ENCODE measurements at regions not wholly inside any gene's neighbourhood (a gene's known extent, or its start where the extent isn't known, plus 50 kb on each side); places are given as distances from the start of the nearest gene placed in this dataset.

GRCh38 chr21:26412885-26413284 is 160.2 kb downstream of the CYYR1 start:
- DNase-seq (no peak), ATAC-seq (replicated peaks) (no peak)
- Mint-ChIP-seq H3K4me1 (no peaks in the 10 kb centered on the region), H3K4me3 (no peak overlapping the region), H3K27me3 (no peaks in the 10 kb centered on the region), H3K36me3 (no peaks in the 10 kb centered on the region), H3K27ac (no peak overlapping the region), H3K9me3 (no peaks in the 10 kb centered on the region)

GRCh38 chr21:26409735-26410134 is 163.4 kb downstream of the CYYR1 start:
- peaks cover 0 to 3% of the 10 kb centered on the region in 2 donors for H3K9me3 Mint-ChIP-seq
- peaks cover 3 to 8% of the 10 kb centered on the region in 2 donors for H3K4me1 Mint-ChIP-seq
- DNase-seq (no peak), ATAC-seq (replicated peaks) (no peak)
- H3K27ac Mint-ChIP-seq: no peak overlapping the region
- no peaks in the 10 kb centered on the region for H3K27me3 Mint-ChIP-seq
- H3K36me3 Mint-ChIP-seq: no peaks in the 10 kb centered on the region
- no peak overlapping the region for H3K4me3 Mint-ChIP-seq

GRCh38 chr21:26408511-26408910 is 164.6 kb downstream of the CYYR1 start:
- Mint-ChIP-seq H3K36me3 (no peaks in the 10 kb centered on the region), H3K9me3 (peaks cover 0 to 3% of the 10 kb centered on the region in 2 donors)

GRCh38 chr21:26406526-26406925 is 166.6 kb downstream of the CYYR1 start:
- no peaks in the 10 kb centered on the region for H3K27me3 Mint-ChIP-seq
- peaks cover 3 to 8% of the 10 kb centered on the region in 2 donors for H3K4me1 Mint-ChIP-seq
- no peaks in the 10 kb centered on the region for H3K36me3 Mint-ChIP-seq
- H3K4me3 Mint-ChIP-seq: no peak overlapping the region
- no peak overlapping the region for H3K27ac Mint-ChIP-seq
- no peak for ATAC-seq (replicated peaks)
- DNase-seq: no peak
- peaks cover 0 to 3% of the 10 kb centered on the region in 2 donors for H3K9me3 Mint-ChIP-seq

More at GRCh38 chr21:26408511-26408910, 164.6 kb downstream of the CYYR1 start:
- no peak for ATAC-seq (replicated peaks)
- Mint-ChIP-seq H3K4me3 (no peak overlapping the region), H3K27ac (no peak overlapping the region), H3K4me1 (peaks cover 3 to 8% of the 10 kb centered on the region in 2 donors), H3K27me3 (no peaks in the 10 kb centered on the region)
- DNase-seq: no peak

GRCh38 chr21:26405735-26406361 is 167.2 kb downstream of the CYYR1 start:
- Mint-ChIP-seq H3K4me1 (peaks cover 3 to 8% of the 10 kb centered on the region in 2 donors), H3K9me3 (peaks cover 0 to 5% of the 10 kb centered on the region in 2 donors), H3K27me3 (no peaks in the 10 kb centered on the region), H3K27ac (no peak overlapping the region), H3K4me3 (no peak overlapping the region), H3K36me3 (no peaks in the 10 kb centered on the region)
- DNase-seq (no peak), ATAC-seq (replicated peaks) (peak; percentile 43 to 48)

- no peak overlapping the region for H3K27ac Mint-ChIP-seq
- no peaks in the 10 kb centered on the region for H3K27me3 Mint-ChIP-seq
- peaks cover 3 to 8% of the 10 kb centered on the region in 2 donors for H3K4me1 Mint-ChIP-seq
- ATAC-seq (replicated peaks) (no peak), DNase-seq (no peak)
- H3K4me3 Mint-ChIP-seq: no peak overlapping the region
- no peaks in the 10 kb centered on the region for H3K36me3 Mint-ChIP-seq
- peaks cover 0 to 5% of the 10 kb centered on the region in 2 donors for H3K9me3 Mint-ChIP-seq
Measured at GRCh38 chr21:26405071-26405470, 168.0 kb downstream of the CYYR1 start.

GRCh38 chr21:26404288-26404687 is 168.8 kb downstream of the CYYR1 start:
- ATAC-seq (replicated peaks): no peak
- H3K27ac Mint-ChIP-seq: no peak overlapping the region

GRCh38 chr21:26403321-26403720 is 169.8 kb downstream of the CYYR1 start:
- ATAC-seq (replicated peaks) (no peak), DNase-seq (no peak)
- Mint-ChIP-seq H3K27me3 (no peaks in the 10 kb centered on the region), H3K9me3 (peaks cover 0 to 5% of the 10 kb centered on the region in 2 donors), H3K4me3 (no peak overlapping the region), H3K4me1 (peaks cover 3 to 8% of the 10 kb centered on the region in 2 donors), H3K36me3 (no peaks in the 10 kb centered on the region), H3K27ac (no peak overlapping the region)

More at GRCh38 chr21:26404288-26404687, 168.8 kb downstream of the CYYR1 start:
- no peak for DNase-seq
- Mint-ChIP-seq H3K4me1 (peaks cover 3 to 8% of the 10 kb centered on the region in 2 donors), H3K36me3 (no peaks in the 10 kb centered on the region), H3K27me3 (no peaks in the 10 kb centered on the region), H3K9me3 (peaks cover 0 to 5% of the 10 kb centered on the region in 2 donors), H3K4me3 (no peak overlapping the region)

GRCh38 chr21:26397545-26397944 is 175.5 kb downstream of the CYYR1 start:
- no peak overlapping the region for H3K4me3 Mint-ChIP-seq
- H3K4me1 Mint-ChIP-seq: no peaks in the 10 kb centered on the region
- DNase-seq: no peak
- no peak for ATAC-seq (replicated peaks)
- no peaks in the 10 kb centered on the region for H3K36me3 Mint-ChIP-seq
- H3K9me3 Mint-ChIP-seq: peaks cover 0 to 2% of the 10 kb centered on the region in 2 donors
- H3K27ac Mint-ChIP-seq: no peak overlapping the region
- no peaks in the 10 kb centered on the region for H3K27me3 Mint-ChIP-seq

GRCh38 chr21:26394341-26394740 is 178.7 kb downstream of the CYYR1 start:
- Mint-ChIP-seq H3K9me3 (peaks cover 0 to 3% of the 10 kb centered on the region in 2 donors), H3K4me1 (no peaks in the 10 kb centered on the region), H3K4me3 (no peak overlapping the region), H3K27ac (no peak overlapping the region), H3K36me3 (no peaks in the 10 kb centered on the region), H3K27me3 (no peaks in the 10 kb centered on the region)
- no peak for ATAC-seq (replicated peaks)
- no peak for DNase-seq

GRCh38 chr21:26391166-26391565 is 181.9 kb downstream of the CYYR1 start:
- ATAC-seq (replicated peaks): no peak
- DNase-seq: no peak
- peaks cover 4 to 7% of the 10 kb centered on the region in 2 donors for H3K9me3 Mint-ChIP-seq

GRCh38 chr21:26389971-26390641 is 183.0 kb downstream of the CYYR1 start:
- Mint-ChIP-seq H3K4me1 (no peaks in the 10 kb centered on the region), H3K27me3 (no peaks in the 10 kb centered on the region), H3K9me3 (peaks cover 4 to 7% of the 10 kb centered on the region in 2 donors), H3K36me3 (no peaks in the 10 kb centered on the region), H3K27ac (no peak overlapping the region), H3K4me3 (no peak overlapping the region)
- ATAC-seq (replicated peaks): peak; percentile 81 to 84
- DNase-seq: no peak

More at GRCh38 chr21:26391166-26391565, 181.9 kb downstream of the CYYR1 start:
- no peak overlapping the region for H3K4me3 Mint-ChIP-seq
- H3K27me3 Mint-ChIP-seq: no peaks in the 10 kb centered on the region
- no peaks in the 10 kb centered on the region for H3K4me1 Mint-ChIP-seq
- H3K36me3 Mint-ChIP-seq: no peaks in the 10 kb centered on the region
- H3K27ac Mint-ChIP-seq: no peak overlapping the region

GRCh38 chr21:26388731-26389231 is 184.3 kb downstream of the CYYR1 start:
- Mint-ChIP-seq H3K4me3 (no peak overlapping the region), H3K4me1 (no peaks in the 10 kb centered on the region), H3K27me3 (no peaks in the 10 kb centered on the region), H3K9me3 (peaks cover 4 to 9% of the 10 kb centered on the region in 2 donors), H3K36me3 (no peaks in the 10 kb centered on the region), H3K27ac (no peak overlapping the region)
- DNase-seq (no peak), ATAC-seq (replicated peaks) (no peak)

- Mint-ChIP-seq H3K9me3 (peaks cover 4 to 9% of the 10 kb centered on the region in 2 donors), H3K27ac (no peak overlapping the region), H3K4me3 (no peak overlapping the region), H3K4me1 (no peaks in the 10 kb centered on the region), H3K36me3 (peaks cover 0 to 2% of the 10 kb centered on the region in 2 donors), H3K27me3 (no peaks in the 10 kb centered on the region)
- ATAC-seq (replicated peaks) (no peak), DNase-seq (no peak)
Measured at GRCh38 chr21:26385721-26386120, 187.4 kb downstream of the CYYR1 start.

GRCh38 chr21:26379561-26379960 is 193.5 kb downstream of the CYYR1 start:
- ATAC-seq (replicated peaks): no peak
- H3K9me3 Mint-ChIP-seq: peaks cover 0 to 5% of the 10 kb centered on the region in 2 donors
- H3K36me3 Mint-ChIP-seq: peaks cover 0 to 2% of the 10 kb centered on the region in 2 donors
- no peaks in the 10 kb centered on the region for H3K4me1 Mint-ChIP-seq
- peaks cover 0 to 6% of the 10 kb centered on the region in 2 donors for H3K27me3 Mint-ChIP-seq
- no peak overlapping the region for H3K27ac Mint-ChIP-seq
- H3K4me3 Mint-ChIP-seq: no peak overlapping the region
- DNase-seq: no peak

Measured in stimulated activated naive B cell treated with anti-CD40 and anti-IgM and Interleukin-4, amounts not matched to agents 10 μg/mL and 1 μg/mL and 100 μg/mL, for 72 hours (primary cell).